ACC112 (cell line): ENCODE measurements at regions not wholly inside any gene's neighbourhood (a gene's known extent, or its start where the extent isn't known, plus 50 kb on each side); places are given as distances from the start of the nearest gene placed in this dataset.

Experiments
- H2AFZ ChIP-seq: fragments of 200-600 bp; sonication (generic); one replicate; pipeline ENCODE4 v1.6.0; 2017; ENCODE audit warnings: antibody characterized with exemption, low read length; ENCODE audit not compliant: unreplicated experiment
- H3K27ac ChIP-seq: fragments of 200-600 bp; sonication (generic); 2 replicates; pipeline ENCODE4 v1.5.1; 2014; ENCODE audit warnings: low read depth, mild to moderate bottlenecking, antibody characterized with exemption, low read length, moderate library complexity
- H3K27me3 ChIP-seq: fragments of 200-600 bp; sonication (generic); 2 replicates; pipeline ENCODE4 v1.6.1; 2014; ENCODE audit warnings: mild to moderate bottlenecking, antibody characterized with exemption, low read length, moderate library complexity, mixed read lengths; ENCODE audit not compliant: insufficient read depth
- H3K36me3 ChIP-seq: fragments of 200-600 bp; sonication (generic); 2 replicates; pipeline ENCODE4 v1.6.1; 2016; ENCODE audit warnings: mild to moderate bottlenecking, antibody characterized with exemption, low read length, moderate library complexity, mixed read lengths; ENCODE audit not compliant: insufficient read depth
- H3K4me1 ChIP-seq: fragments of 200-600 bp; sonication (generic); one replicate; pipeline ENCODE4 v1.6.1; 2016; ENCODE audit warnings: low read length, mixed read lengths; ENCODE audit not compliant: insufficient read depth, unreplicated experiment, control insufficient read depth
- H3K4me3 ChIP-seq: fragments of 200-600 bp; sonication (generic); 2 replicates; pipeline ENCODE4 v1.5.1; 2014; ENCODE audit warnings: mild to moderate bottlenecking, low read depth, low read length
- H3K79me2 ChIP-seq: fragments of 200-600 bp; sonication (generic); one replicate; pipeline ENCODE4 v1.6.0; 2016; ENCODE audit warnings: low read length; ENCODE audit not compliant: control insufficient read depth, unreplicated experiment, insufficient read depth

- H3K4me3 ChIP-seq, result no peak overlapping the region
- no peaks in the 10 kb centered on the region for H3K79me2 ChIP-seq
- no peaks in the 10 kb centered on the region for H3K36me3 ChIP-seq
- H2AFZ ChIP-seq, result no peak overlapping the region
- H3K27me3 ChIP-seq, result no peaks in the 10 kb centered on the region
- H3K4me1 ChIP-seq, result no peaks in the 10 kb centered on the region
- no peak overlapping the region for H3K27ac ChIP-seq
Measured at GRCh38 chr7:126227643-126228042, 1025.1 kb downstream of the GRM8 start.

GRCh38 chr7:126227055-126227454 is 1025.7 kb downstream of the GRM8 start:
- Histone ChIP-seq H3K4me3 (no peak overlapping the region), H3K79me2 (no peaks in the 10 kb centered on the region), H3K27me3 (no peaks in the 10 kb centered on the region), H3K36me3 (no peaks in the 10 kb centered on the region), H3K4me1 (no peaks in the 10 kb centered on the region), H3K27ac (no peak overlapping the region), H2AFZ (no peak overlapping the region)

- Histone ChIP-seq H3K4me3 (no peak overlapping the region), H2AFZ (no peak overlapping the region), H3K27ac (no peak overlapping the region)
Measured at GRCh38 chr7:126223729-126224128, 1029.0 kb downstream of the GRM8 start.

GRCh38 chr7:126222782-126223181 is 1030.0 kb downstream of the GRM8 start:
- Histone ChIP-seq H3K27ac (no peak overlapping the region), H3K4me1 (no peaks in the 10 kb centered on the region), H3K4me3 (no peak overlapping the region), H3K27me3 (no peaks in the 10 kb centered on the region), H2AFZ (no peak overlapping the region), H3K36me3 (no peaks in the 10 kb centered on the region), H3K79me2 (no peaks in the 10 kb centered on the region)

More at GRCh38 chr7:126223729-126224128, 1029.0 kb downstream of the GRM8 start:
- no peaks in the 10 kb centered on the region for H3K4me1 ChIP-seq
- H3K27me3 ChIP-seq, result no peaks in the 10 kb centered on the region
- H3K36me3 ChIP-seq, result no peaks in the 10 kb centered on the region
- no peaks in the 10 kb centered on the region for H3K79me2 ChIP-seq

- no peak overlapping the region for H2AFZ ChIP-seq
- no peaks in the 10 kb centered on the region for H3K36me3 ChIP-seq
- no peaks in the 10 kb centered on the region for H3K79me2 ChIP-seq
- no peaks in the 10 kb centered on the region for H3K4me1 ChIP-seq
- H3K4me3 ChIP-seq, result no peak overlapping the region
- H3K27ac ChIP-seq, result no peak overlapping the region
- no peaks in the 10 kb centered on the region for H3K27me3 ChIP-seq
Measured at GRCh38 chr7:126215785-126216184, 1037.0 kb downstream of the GRM8 start.

- no peak overlapping the region for H2AFZ ChIP-seq
- no peaks in the 10 kb centered on the region for H3K4me1 ChIP-seq
- no peaks in the 10 kb centered on the region for H3K36me3 ChIP-seq
- no peaks in the 10 kb centered on the region for H3K27me3 ChIP-seq
- H3K79me2 ChIP-seq, result no peaks in the 10 kb centered on the region
- H3K4me3 ChIP-seq, result no peak overlapping the region
- H3K27ac ChIP-seq, result no peak overlapping the region
Measured at GRCh38 chr7:126213876-126214275, 1038.9 kb downstream of the GRM8 start.

- H2AFZ ChIP-seq, result no peak overlapping the region
Measured at GRCh38 chr7:126211875-126212274, 1040.9 kb downstream of the GRM8 start.

GRCh38 chr7:126210707-126211106 is 1042.0 kb downstream of the GRM8 start:
- Histone ChIP-seq H2AFZ (no peak overlapping the region), H3K4me1 (no peaks in the 10 kb centered on the region)

More at GRCh38 chr7:126211875-126212274, 1040.9 kb downstream of the GRM8 start:
- H3K27me3 ChIP-seq, result no peaks in the 10 kb centered on the region
- H3K27ac ChIP-seq, result no peak overlapping the region
- no peaks in the 10 kb centered on the region for H3K36me3 ChIP-seq
- H3K79me2 ChIP-seq, result no peaks in the 10 kb centered on the region
- H3K4me3 ChIP-seq, result no peak overlapping the region
- no peaks in the 10 kb centered on the region for H3K4me1 ChIP-seq

GRCh38 chr7:126203185-126203584 is 1049.6 kb downstream of the GRM8 start:
- Histone ChIP-seq H3K4me1 (no peaks in the 10 kb centered on the region), H3K36me3 (no peaks in the 10 kb centered on the region), H3K27me3 (no peaks in the 10 kb centered on the region), H3K4me3 (no peak overlapping the region), H3K79me2 (no peaks in the 10 kb centered on the region), H2AFZ (no peak overlapping the region), H3K27ac (no peak overlapping the region)

More at GRCh38 chr7:126210707-126211106, 1042.0 kb downstream of the GRM8 start:
- Histone ChIP-seq H3K4me3 (no peak overlapping the region), H3K27ac (no peak overlapping the region), H3K79me2 (no peaks in the 10 kb centered on the region), H3K27me3 (no peaks in the 10 kb centered on the region), H3K36me3 (no peaks in the 10 kb centered on the region)

GRCh38 chr7:126202177-126202576 is 1050.6 kb downstream of the GRM8 start:
- Histone ChIP-seq H3K4me1 (no peaks in the 10 kb centered on the region), H3K27ac (no peak overlapping the region), H3K27me3 (no peaks in the 10 kb centered on the region), H3K79me2 (no peaks in the 10 kb centered on the region), H3K36me3 (no peaks in the 10 kb centered on the region), H2AFZ (no peak overlapping the region), H3K4me3 (no peak overlapping the region)

- no peak overlapping the region for H2AFZ ChIP-seq
- no peaks in the 10 kb centered on the region for H3K79me2 ChIP-seq
- H3K36me3 ChIP-seq, result no peaks in the 10 kb centered on the region
- no peak overlapping the region for H3K27ac ChIP-seq
- no peaks in the 10 kb centered on the region for H3K4me1 ChIP-seq
- no peaks in the 10 kb centered on the region for H3K27me3 ChIP-seq
- H3K4me3 ChIP-seq, result no peak overlapping the region
Measured at GRCh38 chr7:126185959-126186580, 1066.7 kb downstream of the GRM8 start.
